Natural killer cell treated with Interleukin-12 subunit alpha and Interleukin-12 subunit beta and Interleukin-15 and Interleukin-18, amount 100 ng/mL, for 72 hours (primary cell): ENCODE measurements at regions not wholly inside any gene's neighbourhood (a gene's known extent, or its start where the extent isn't known, plus 50 kb on each side); places are given as distances from the start of the nearest gene placed in this dataset.
A peak's percentile ranks its signal among the peaks of the same experiment; 100 is the strongest.
"Not testable (repeated sequence)": the region's sequence is repeated elsewhere in the genome, so short reads cannot be mapped to it uniquely, and the experiment has no call there.

ENCODE experiments used
- ATAC-seq, 2 donors: fragments of 150-1000 bp; cut with Tn5 transposase in 1 of 2; sonication (Bioruptor Pico), chemical (Tn5 transposase) in 1 of 2; 2 replicates each; pipeline ENCODE4 v1.10.0; 2021
- DNase-seq: peaks from one replicate; pipeline ENCODE4 v3.0.0; 2022; ENCODE audit warnings: low spot score
- H3K27ac Mint-ChIP-seq, 2 donors: 1 replicate in 1 of 2; 2 replicates in 1 of 2; pipeline ENCODE4 v1.8.0; 2022; ENCODE audit warnings: mixed read lengths in 2 of 2, mild to moderate bottlenecking in 1 of 2, moderate library complexity in 1 of 2
- H3K27me3 Mint-ChIP-seq, 2 donors: 1 replicate in 1 of 2; 2 replicates in 1 of 2; pipeline ENCODE4 v1.8.0; 2022; ENCODE audit warnings: mixed read lengths in 2 of 2
- H3K36me3 Mint-ChIP-seq: one replicate; pipeline ENCODE4 v1.8.0; 2022; ENCODE audit warnings: mixed read lengths
- H3K4me1 Mint-ChIP-seq, 2 donors: 1 replicate in 1 of 2; 2 replicates in 1 of 2; pipeline ENCODE4 v1.8.0; 2022; ENCODE audit warnings: low read depth in 2 of 2, mixed read lengths in 2 of 2, mild to moderate bottlenecking in 1 of 2
- H3K4me3 Mint-ChIP-seq: one replicate; pipeline ENCODE4 v1.8.0; 2022; ENCODE audit warnings: mixed read lengths
- H3K9me3 Mint-ChIP-seq: 2 replicates; pipeline ENCODE4 v1.8.0; 2022; ENCODE audit warnings: mixed read lengths

- not testable (repeated sequence) for H3K4me3 Mint-ChIP-seq, H3K27ac Mint-ChIP-seq
Observed at GRCh38 chr12:104878858-104879257, 79.2 kb downstream of the SLC41A2 start.

GRCh38 chr12:104877103-104877705 lies 80.9 kb downstream of the SLC41A2 start:
- no peaks in the 10 kb centered on the region for H3K9me3 Mint-ChIP-seq
- H3K4me3 Mint-ChIP-seq, result no peak overlapping the region
- peaks cover 0 to 4% of the 10 kb centered on the region in 2 donors for H3K4me1 Mint-ChIP-seq
- ATAC-seq (no peak), DNase-seq (no peak)
- H3K27ac Mint-ChIP-seq, result peak overlapping the region in 1 of 2 donors; percentile 4
- H3K36me3 Mint-ChIP-seq, result peaks cover 4% of the 10 kb centered on the region
- peaks cover 7 to 12% of the 10 kb centered on the region in 2 donors for H3K27me3 Mint-ChIP-seq

More at GRCh38 chr12:104878858-104879257, 79.2 kb downstream of the SLC41A2 start:
- H3K4me1 Mint-ChIP-seq, DNase-seq, H3K9me3 Mint-ChIP-seq, ATAC-seq: not testable (repeated sequence)
- Mint-ChIP-seq H3K27me3 (peaks cover 12 to 14% of the 10 kb centered on the region in 2 donors), H3K36me3 (peaks cover 11% of the 10 kb centered on the region)

GRCh38 chr12:104873374-104873773 lies 84.7 kb downstream of the SLC41A2 start:
- peaks cover 10 to 14% of the 10 kb centered on the region in 2 donors for H3K27me3 Mint-ChIP-seq
- H3K4me3 Mint-ChIP-seq, result no peak overlapping the region
- DNase-seq, result no peak
- H3K4me1 Mint-ChIP-seq, result peaks cover 0 to 4% of the 10 kb centered on the region in 2 donors
- ATAC-seq, result no peak
- peaks cover 5% of the 10 kb centered on the region for H3K36me3 Mint-ChIP-seq
- H3K27ac Mint-ChIP-seq, result no peak overlapping the region
- no peaks in the 10 kb centered on the region for H3K9me3 Mint-ChIP-seq

DNA sequence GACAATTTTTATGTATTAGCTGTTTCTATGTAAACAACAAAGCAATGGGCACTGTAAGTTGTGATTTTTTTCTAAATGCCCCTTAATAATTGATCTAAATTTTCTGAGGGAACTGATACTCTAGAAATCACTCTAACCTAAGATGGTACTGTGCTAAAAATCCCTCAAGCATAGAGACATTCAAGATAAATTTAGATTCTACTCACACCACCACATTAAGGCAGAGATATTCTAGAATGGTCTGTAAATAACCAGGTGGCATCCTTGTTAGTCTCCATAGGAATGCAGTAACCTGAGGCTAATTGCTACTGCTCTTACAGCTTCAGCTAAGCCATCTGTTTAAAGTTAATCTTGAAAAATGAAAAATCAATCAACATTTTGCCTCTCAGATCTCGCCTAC lies 87.3 kb downstream of the SLC41A2 start:
- Mint-ChIP-seq H3K9me3 (no peaks in the 10 kb centered on the region), H3K36me3 (peaks cover 5% of the 10 kb centered on the region)
- ATAC-seq, result no peak

GRCh38 chr12:104866291-104866690 lies 91.8 kb downstream of the SLC41A2 start:
- H3K27ac Mint-ChIP-seq, result no peak overlapping the region
- H3K4me3 Mint-ChIP-seq, result no peak overlapping the region
- peaks cover 5% of the 10 kb centered on the region for H3K36me3 Mint-ChIP-seq
- peaks cover 7 to 14% of the 10 kb centered on the region in 2 donors for H3K27me3 Mint-ChIP-seq
- H3K9me3 Mint-ChIP-seq, result no peaks in the 10 kb centered on the region
- DNase-seq (no peak), ATAC-seq (no peak)
- peaks cover 16 to 17% of the 10 kb centered on the region in 2 donors for H3K4me1 Mint-ChIP-seq

More for the DNA sequence above, 87.3 kb downstream of the SLC41A2 start:
- Mint-ChIP-seq H3K27ac (no peak overlapping the region), H3K4me1 (peaks cover 2 to 4% of the 10 kb centered on the region in 2 donors), H3K27me3 (peaks cover 10 to 14% of the 10 kb centered on the region in 2 donors), H3K4me3 (no peak overlapping the region)
- no peak for DNase-seq

GRCh38 chr12:104865080-104865479 lies 93.0 kb downstream of the SLC41A2 start:
- Mint-ChIP-seq H3K27ac (peak overlapping the region; percentile 27 to 67), H3K4me3 (no peak overlapping the region), H3K27me3 (peaks cover 6 to 13% of the 10 kb centered on the region in 2 donors), H3K9me3 (no peaks in the 10 kb centered on the region), H3K4me1 (peaks cover 16 to 17% of the 10 kb centered on the region in 2 donors), H3K36me3 (peaks cover 5% of the 10 kb centered on the region)
- ATAC-seq (peak in 1 of 2 donors; percentile 79), DNase-seq (no peak)

- Mint-ChIP-seq H3K4me1 (peaks cover 16 to 17% of the 10 kb centered on the region in 2 donors), H3K27me3 (peaks cover 4 to 9% of the 10 kb centered on the region in 2 donors), H3K36me3 (peaks cover 5% of the 10 kb centered on the region), H3K9me3 (no peaks in the 10 kb centered on the region), H3K27ac (peak overlapping the region; percentile 27 to 67), H3K4me3 (no peak overlapping the region)
- DNase-seq, result no peak
- ATAC-seq, result no peak
Observed at GRCh38 chr12:104864668-104865067, 93.4 kb downstream of the SLC41A2 start.

GRCh38 chr12:104863296-104863948 lies 94.7 kb downstream of the SLC41A2 start:
- peaks cover 16 to 17% of the 10 kb centered on the region in 2 donors for H3K4me1 Mint-ChIP-seq
- DNase-seq (no peak), ATAC-seq (no peak)
- H3K36me3 Mint-ChIP-seq, result no peaks in the 10 kb centered on the region
- peaks cover 0 to 1% of the 10 kb centered on the region in 2 donors for H3K27me3 Mint-ChIP-seq
- H3K9me3 Mint-ChIP-seq, result no peaks in the 10 kb centered on the region
- no peak overlapping the region for H3K4me3 Mint-ChIP-seq
- H3K27ac Mint-ChIP-seq, result peak overlapping the region in 1 of 2 donors; percentile 67

DNA sequence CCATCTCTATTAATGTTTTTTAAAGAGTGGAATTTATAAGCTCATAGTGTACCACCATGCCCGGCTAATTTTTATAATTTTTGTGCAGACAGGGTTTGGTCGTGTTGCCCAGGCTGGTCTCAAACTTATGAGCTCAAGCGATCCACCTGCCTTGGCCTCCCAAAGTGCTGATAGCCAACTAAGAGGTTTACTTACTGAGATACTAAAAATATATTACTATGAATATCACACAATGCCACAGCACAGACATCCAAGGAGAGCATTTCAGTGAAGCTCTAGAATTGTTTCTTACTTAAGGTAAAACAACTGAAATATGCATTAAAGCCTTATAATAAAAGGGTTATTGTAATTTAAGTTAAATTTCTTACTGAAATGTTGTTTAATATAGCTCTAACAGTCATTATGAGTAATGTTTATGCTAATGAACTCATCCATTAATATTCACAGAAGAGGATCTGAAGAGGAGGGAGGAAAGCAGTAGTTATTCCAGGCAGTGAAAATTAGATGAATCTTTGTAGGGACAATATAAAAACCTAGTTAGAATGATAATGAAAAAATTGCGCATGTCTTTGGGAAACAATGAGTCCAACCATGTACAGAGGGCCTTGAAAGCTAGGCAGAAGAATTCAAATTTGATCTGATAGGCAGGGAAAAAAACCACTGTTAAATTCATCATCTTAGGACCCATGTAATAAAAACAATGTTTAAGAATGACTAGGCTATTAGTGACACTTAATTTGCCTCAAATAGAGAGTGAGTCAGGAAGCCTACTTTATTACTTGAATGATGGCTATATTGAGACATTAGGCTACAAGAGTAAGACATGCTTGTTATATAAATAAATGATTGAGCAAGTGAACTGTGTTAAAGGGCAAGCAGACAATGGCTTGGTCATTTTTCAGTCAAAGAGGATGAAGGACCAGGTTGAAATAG lies 99.2 kb downstream of the SLC41A2 start:
- H3K27ac Mint-ChIP-seq, result no peak overlapping the region
- DNase-seq (no peak), ATAC-seq (no peak)
- no peaks in the 10 kb centered on the region for H3K27me3 Mint-ChIP-seq
- peaks cover 0 to 3% of the 10 kb centered on the region in 2 donors for H3K4me1 Mint-ChIP-seq
- no peaks in the 10 kb centered on the region for H3K9me3 Mint-ChIP-seq
- no peak overlapping the region for H3K4me3 Mint-ChIP-seq
- no peaks in the 10 kb centered on the region for H3K36me3 Mint-ChIP-seq

DNA sequence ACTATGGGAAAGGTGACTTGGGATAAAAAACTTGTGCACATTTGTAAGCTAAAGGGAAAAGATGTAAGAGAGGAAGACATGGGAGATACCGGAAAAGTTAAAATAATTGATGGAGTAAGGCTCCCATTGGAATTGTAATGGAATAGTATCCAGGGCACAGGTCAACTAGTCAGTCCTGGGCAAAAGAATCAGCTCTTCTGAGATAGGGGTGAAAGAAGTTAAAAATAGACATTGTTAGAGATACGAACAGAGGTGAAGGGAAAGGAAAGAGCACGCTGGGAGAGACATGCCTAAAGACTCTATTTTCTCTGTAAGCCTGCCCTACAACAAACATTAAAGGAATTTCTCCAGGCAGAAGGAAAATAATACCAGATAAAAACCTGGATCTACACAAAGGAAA lies 101.6 kb downstream of the SLC41A2 start:
- Mint-ChIP-seq H3K36me3 (no peaks in the 10 kb centered on the region), H3K9me3 (no peaks in the 10 kb centered on the region), H3K27me3 (no peaks in the 10 kb centered on the region), H3K4me3 (no peak overlapping the region), H3K27ac (no peak overlapping the region), H3K4me1 (no peaks in the 10 kb centered on the region)
- ATAC-seq (no peak), DNase-seq (no peak)

GRCh38 chr12:104855599-104855998 lies 102.5 kb downstream of the SLC41A2 start:
- no peak overlapping the region for H3K4me3 Mint-ChIP-seq
- H3K36me3 Mint-ChIP-seq, result no peaks in the 10 kb centered on the region
- no peaks in the 10 kb centered on the region for H3K27me3 Mint-ChIP-seq
- no peaks in the 10 kb centered on the region for H3K9me3 Mint-ChIP-seq
- H3K27ac Mint-ChIP-seq, result no peak overlapping the region
- ATAC-seq, result no peak
- DNase-seq, result no peak
- H3K4me1 Mint-ChIP-seq, result no peaks in the 10 kb centered on the region

- no peak for DNase-seq
- H3K4me3 Mint-ChIP-seq, result no peak overlapping the region
- H3K27ac Mint-ChIP-seq, result no peak overlapping the region
- peaks cover 0 to 3% of the 10 kb centered on the region in 2 donors for H3K27me3 Mint-ChIP-seq
- H3K9me3 Mint-ChIP-seq, result no peaks in the 10 kb centered on the region
- H3K36me3 Mint-ChIP-seq, result no peaks in the 10 kb centered on the region
- no peak for ATAC-seq
- no peaks in the 10 kb centered on the region for H3K4me1 Mint-ChIP-seq
Observed at GRCh38 chr12:104852896-104853295, 105.2 kb downstream of the SLC41A2 start.

DNA sequence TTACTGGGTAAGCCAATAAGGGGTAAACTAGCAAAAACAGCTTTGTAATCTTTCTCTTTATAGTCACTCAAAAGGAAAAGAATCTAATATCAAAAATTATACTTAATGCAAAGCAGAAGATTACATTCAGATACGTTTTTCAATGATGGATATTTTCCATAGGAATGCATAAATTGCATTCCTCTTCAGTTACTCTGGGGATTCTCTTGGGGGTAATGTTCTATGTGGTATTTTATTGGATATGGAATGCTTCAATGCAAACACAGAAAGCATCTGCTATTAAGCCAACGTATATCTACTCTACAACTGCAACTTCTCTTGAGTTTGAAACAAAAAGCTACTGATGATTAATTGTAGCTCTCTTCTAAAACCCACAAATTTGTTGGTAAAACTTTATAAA lies 106.0 kb downstream of the SLC41A2 start:
- Mint-ChIP-seq H3K9me3 (no peaks in the 10 kb centered on the region), H3K27me3 (peaks cover 0 to 3% of the 10 kb centered on the region in 2 donors), H3K36me3 (no peaks in the 10 kb centered on the region), H3K4me3 (no peak overlapping the region), H3K4me1 (no peaks in the 10 kb centered on the region), H3K27ac (no peak overlapping the region)
- DNase-seq (no peak), ATAC-seq (no peak)
